ENCODE measurements at regions not wholly inside any gene's neighbourhood (a gene's known extent, or its start where the extent isn't known, plus 50 kb on each side); places are given as distances from the start of the nearest gene placed in this dataset.
"Not testable (repeated sequence)": the region's sequence is repeated elsewhere in the genome, so short reads cannot be mapped to it uniquely, and the experiment has no call there.

- H3K9me3 ChIP-seq (replicated peaks; ENCODE audit: control insufficient read depth, insufficient read depth, low read depth, low read length); CTCF ChIA-PET (ENCODE audit: low intra/inter-chr PET ratio): not testable (repeated sequence)
- 0% methylated on average over 1 of the region's 1 CpG for WGBS (ENCODE audit: insufficient coverage, low coverage, missing lambda C conversion rate)
Measured at GRCh38 chr16:22662958-22663357, 151.0 kb upstream of the HS3ST2 start.

GRCh38 chr16:22663389-22664064, 150.4 kb upstream of the HS3ST2 start:
- no TSS peak for BruUV-seq (replicated peaks)
- POLR2A ChIA-PET: interaction anchor here (0.6 to 0.7 kb wide), 2 partner anchors 227 to 1716 kb away, joined by 3 read pairs; no protein-coding TSS in a partner anchor
- intact Hi-C loops (cut with micrococcal nuclease): no loop called here
- TF ChIP-seq ZNF408 (CRISPR knock-in tag; IDR thresholded peaks at IDR 0.05; ENCODE audit: low read depth): no peak
- no peak for TF ChIP-seq DMBX1 (CRISPR knock-in tag; IDR thresholded peaks at IDR 0.05; ENCODE audit: borderline replicate concordance)
- no peak for TF ChIP-seq ELF1 (tag; IDR thresholded peaks at IDR 0.05)
- no peak for TF ChIP-seq ZNF511 (CRISPR knock-in tag; IDR thresholded peaks at IDR 0.05)
- TF ChIP-seq ZNF140 (CRISPR knock-in tag; IDR thresholded peaks at IDR 0.05): no peak
- no peak for TF ChIP-seq ZFP91 (CRISPR knock-in tag; IDR thresholded peaks at IDR 0.05)
- no peak for TF ChIP-seq BRD9 (IDR thresholded peaks at IDR 0.05; ENCODE audit: low read depth, partially characterized antibody)
- TF ChIP-seq ZNF77 (CRISPR knock-in tag; IDR thresholded peaks at IDR 0.05): no peak
- no peak for TF ChIP-seq TRIM24 (IDR thresholded peaks at IDR 0.05)
- TF ChIP-seq ZNF76 (CRISPR knock-in tag; IDR thresholded peaks at IDR 0.05; ENCODE audit: borderline replicate concordance): no peak
- TF ChIP-seq MYNN (IDR thresholded peaks at IDR 0.05): no peak
- TF ChIP-seq MYNN (CRISPR knock-in tag; IDR thresholded peaks at IDR 0.05): no peak
- TF ChIP-seq ZC3H11A (IDR thresholded peaks at IDR 0.05; ENCODE audit: low read depth, low read length): no peak
- TF ChIP-seq ZNF584 (CRISPR knock-in tag; IDR thresholded peaks at IDR 0.05; ENCODE audit: low read depth): no peak
- no peak for TF ChIP-seq ZNF507 (tag; conservative IDR thresholded peaks at IDR 0.05)

More at GRCh38 chr16:22662958-22663357, 151.0 kb upstream of the HS3ST2 start:
- H2AFZ ChIP-seq (ENCODE audit: low read depth, low read length); H3K4me3 ChIP-seq; ATAC-seq; H3K27ac ChIP-seq (ENCODE audit: extremely low read depth, low read depth, low read length); H4K20me1 ChIP-seq (replicated peaks; ENCODE audit: control insufficient read depth, insufficient read depth, low read length); DNase-seq (ENCODE audit: extremely low read depth in 1 of 4, low spot score in 3 of 4); in situ Hi-C loops (cut with MboI); intact Hi-C loops (cut with micrococcal nuclease); H3K9me1 ChIP-seq (ENCODE audit: control insufficient read depth, insufficient read depth, low read length); H3K9ac ChIP-seq (ENCODE audit: insufficient read depth in 1 of 2, low read depth in 2 of 2, low read length in 2 of 2); BruUV-seq (replicated peaks); H3K4me1 ChIP-seq (replicated peaks in 1 of 2; ENCODE audit: control insufficient read depth in 2 of 2, insufficient read depth in 2 of 2, low read length in 2 of 2); H3K4me2 ChIP-seq (ENCODE audit: insufficient read depth, low read length); H3K79me2 ChIP-seq (ENCODE audit: control insufficient read depth, insufficient read depth, low read length); FAIRE-seq; H3K36me3 ChIP-seq (ENCODE audit: control insufficient read depth, insufficient read depth, low read length): not testable (repeated sequence)
- peaks cover 22 to 26% of the 10 kb centered on the region in 2 experiments for H3K27me3 ChIP-seq (ENCODE audit: control insufficient read depth in 2 of 2, insufficient read depth in 2 of 2, low read length in 2 of 2)
- POLR2A ChIA-PET: interaction anchor here (0.6 kb wide), 1 partner anchor 228 kb away, joined by 3 read pairs; no protein-coding TSS in a partner anchor

More at GRCh38 chr16:22663389-22664064, 150.4 kb upstream of the HS3ST2 start:
- Histone ChIP-seq H3K36me3 (ENCODE audit: control insufficient read depth, insufficient read depth, low read length) (no peaks in the 10 kb centered on the region), H4K20me1 (replicated peaks; ENCODE audit: control insufficient read depth, insufficient read depth, low read length) (no peaks in the 10 kb centered on the region), H3K27me3 (ENCODE audit: control insufficient read depth in 2 of 2, insufficient read depth in 2 of 2, low read length in 2 of 2) (peaks cover 24 to 26% of the 10 kb centered on the region in 2 experiments), H3K4me3 (no peak overlapping the region), H3K4me2 (ENCODE audit: insufficient read depth, low read length) (no peak overlapping the region), H3K9me1 (ENCODE audit: control insufficient read depth, insufficient read depth, low read length) (no peaks in the 10 kb centered on the region), H3K9me3 (replicated peaks; ENCODE audit: control insufficient read depth, insufficient read depth, low read depth, low read length) (no peaks in the 10 kb centered on the region), H3K4me1 (replicated peaks in 1 of 2; ENCODE audit: control insufficient read depth in 2 of 2, insufficient read depth in 2 of 2, low read length in 2 of 2) (no peaks in the 10 kb centered on the region), H2AFZ (ENCODE audit: low read depth, low read length) (no peak overlapping the region), H3K79me2 (ENCODE audit: control insufficient read depth, insufficient read depth, low read length) (no peaks in the 10 kb centered on the region), H3K27ac (ENCODE audit: extremely low read depth, low read depth, low read length) (no peak overlapping the region), H3K9ac (ENCODE audit: insufficient read depth in 1 of 2, low read depth in 2 of 2, low read length in 2 of 2) (no peak overlapping the region)
- CTCF ChIA-PET (ENCODE audit: low intra/inter-chr PET ratio): no interaction called here
- ATAC-seq (no peak), DNase-seq (ENCODE audit: extremely low read depth in 1 of 4, low spot score in 3 of 4) (no peak), FAIRE-seq (no peak)
- under 1% methylated on average over 6 of the region's 6 CpGs for WGBS (ENCODE audit: insufficient coverage, low coverage, missing lambda C conversion rate)
- in situ Hi-C loops (cut with MboI): no loop called here

Data from K562 (cell line).